DMS53 treated with DMSO at 0.1 percent for 48 hours (cell line): ENCODE measurements at regions not wholly inside any gene's neighbourhood (a gene's known extent, or its start where the extent isn't known, plus 50 kb on each side); places are given as distances from the start of the nearest gene placed in this dataset.

Source experiments
- DNase-seq: peaks from one replicate; lab custom pipeline; 2025; ENCODE audit not compliant: unreplicated experiment; lab: John Stamatoyannopoulos, UW

GRCh38 chr10:120982507-120982906 lies 131.3 kb downstream of the WDR11 start:
- no peak for DNase-seq

GRCh38 chr10:120983721-120984120 lies 132.6 kb downstream of the WDR11 start:
- no peak for DNase-seq

GRCh38 chr10:120984221-120984620 lies 133.1 kb downstream of the WDR11 start:
- no peak for DNase-seq

GRCh38 chr10:120987359-120987758 lies 136.2 kb downstream of the WDR11 start:
- no peak for DNase-seq

GRCh38 chr10:120988751-120989150 lies 137.6 kb downstream of the WDR11 start:
- DNase-seq, result no peak

GRCh38 chr10:120989279-120989678 lies 138.1 kb downstream of the WDR11 start:
- no peak for DNase-seq

GRCh38 chr10:120989996-120990598 lies 138.9 kb downstream of the WDR11 start:
- DNase-seq, result no peak

- no peak for DNase-seq
Observed at GRCh38 chr10:120990831-120991230, 139.7 kb downstream of the WDR11 start.

GRCh38 chr10:120993089-120993488 lies 141.9 kb downstream of the WDR11 start:
- no peak for DNase-seq

- DNase-seq, result no peak
Observed at GRCh38 chr10:120995768-120996167, 144.6 kb downstream of the WDR11 start.

- DNase-seq, result no peak
Observed at GRCh38 chr10:120996456-120997034, 145.4 kb downstream of the WDR11 start.

- no peak for DNase-seq
Observed at GRCh38 chr10:120997313-120997712, 146.2 kb downstream of the WDR11 start.

GRCh38 chr10:120997756-120998155 lies 146.6 kb downstream of the WDR11 start:
- DNase-seq, result no peak

GRCh38 chr10:120998251-120998650 lies 147.1 kb downstream of the WDR11 start:
- DNase-seq, result no peak

- DNase-seq, result no peak
Observed at GRCh38 chr10:120998782-120999285, 147.7 kb downstream of the WDR11 start.

- DNase-seq, result no peak
Observed at GRCh38 chr10:120999868-121000267, 148.7 kb downstream of the WDR11 start.

GRCh38 chr10:121002586-121003205 lies 151.5 kb downstream of the WDR11 start:
- no peak for DNase-seq

- DNase-seq, result no peak
Observed at GRCh38 chr10:121005948-121006587, 154.9 kb downstream of the WDR11 start.

GRCh38 chr10:121007264-121007663 lies 156.1 kb downstream of the WDR11 start:
- no peak for DNase-seq

GRCh38 chr10:121015916-121016315 lies 164.8 kb downstream of the WDR11 start:
- no peak for DNase-seq

GRCh38 chr10:121024905-121025584 lies 173.9 kb downstream of the WDR11 start:
- DNase-seq, result no peak
